Spleen (tissue), 7 donors: ENCODE measurements at regions not wholly inside any gene's neighbourhood (a gene's known extent, or its start where the extent isn't known, plus 50 kb on each side); places are given as distances from the start of the nearest gene placed in this dataset.

Experiments
- POLR2A ChIP-seq, 3 donors: fragments of 450-650 bp; IDR thresholded peaks; one replicate each; pipeline ENCODE4 v1.5.1; 2017; ENCODE audit warnings: antibody characterized with exemption in 3 of 3, mild to moderate bottlenecking in 1 of 3
- POLR2AphosphoS5 ChIP-seq, 3 donors: sonication (generic); formaldehyde crosslinking; IDR thresholded peaks; one replicate each; pipeline ENCODE4 v1.5.1; 2017; ENCODE audit warnings: antibody characterized with exemption in 3 of 3
- TF ChIP-seq, protein P1 (sequence below), 11 experiments: fragments of 200-600 bp in 7 of 11; fragments of 450-650 bp in 4 of 11; sonication (generic) in 4 of 11; IDR thresholded peaks in 8 of 11; conservative IDR thresholded peaks in 3 of 11; 1 replicate in 7 of 11; 2 replicates in 4 of 11; pipeline versions ENCODE4 v1.4.0 to v1.8.0; 2016 to 2021; ENCODE audit warnings: antibody characterized with exemption in 11 of 11, inconsistent platforms in 4 of 11, mild to moderate bottlenecking in 1 of 11
- donor health status: DM: no; HTN: no; CAD: no; lungs with moderate emphysema.
- donor health status: DM: no; HTN: no; CAD: no.
- donor health status: DM: no; HTN: no; CAD: no.

DNA sequence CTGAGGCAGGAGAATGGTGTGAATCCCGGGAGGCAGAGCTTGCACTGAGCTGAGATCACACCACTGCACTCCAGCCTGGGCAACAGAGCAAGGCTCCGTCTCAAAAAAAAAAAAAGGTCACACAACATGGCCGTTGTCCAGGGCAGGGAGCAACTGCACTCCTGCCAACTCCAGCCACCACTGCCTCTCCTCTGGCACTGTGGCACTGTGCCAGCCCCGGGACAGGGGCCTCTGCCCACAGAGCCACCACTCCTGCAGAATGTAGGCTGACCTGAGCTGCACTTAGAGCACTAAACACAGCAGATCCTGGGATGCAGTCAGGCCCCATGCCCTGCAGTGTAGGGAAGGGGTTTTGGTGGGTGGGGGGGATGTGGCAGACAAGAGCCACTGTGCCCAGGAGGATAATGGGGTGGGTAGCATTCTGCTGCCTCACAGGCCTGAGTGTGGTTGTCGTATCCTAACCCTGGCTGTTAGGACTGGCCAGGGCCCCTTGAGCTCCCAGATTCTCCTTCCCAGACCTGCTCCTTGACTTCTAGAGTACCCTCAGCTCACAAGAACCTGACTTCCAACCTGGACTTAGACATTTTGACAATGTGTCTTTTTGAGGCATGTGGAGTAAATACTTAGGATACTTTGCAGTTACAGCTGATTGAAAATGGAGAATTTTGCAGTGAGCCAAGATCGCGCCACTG, 69.4 kb upstream of the SH3RF3 start:
- TF ChIP-seq, protein P1, sequence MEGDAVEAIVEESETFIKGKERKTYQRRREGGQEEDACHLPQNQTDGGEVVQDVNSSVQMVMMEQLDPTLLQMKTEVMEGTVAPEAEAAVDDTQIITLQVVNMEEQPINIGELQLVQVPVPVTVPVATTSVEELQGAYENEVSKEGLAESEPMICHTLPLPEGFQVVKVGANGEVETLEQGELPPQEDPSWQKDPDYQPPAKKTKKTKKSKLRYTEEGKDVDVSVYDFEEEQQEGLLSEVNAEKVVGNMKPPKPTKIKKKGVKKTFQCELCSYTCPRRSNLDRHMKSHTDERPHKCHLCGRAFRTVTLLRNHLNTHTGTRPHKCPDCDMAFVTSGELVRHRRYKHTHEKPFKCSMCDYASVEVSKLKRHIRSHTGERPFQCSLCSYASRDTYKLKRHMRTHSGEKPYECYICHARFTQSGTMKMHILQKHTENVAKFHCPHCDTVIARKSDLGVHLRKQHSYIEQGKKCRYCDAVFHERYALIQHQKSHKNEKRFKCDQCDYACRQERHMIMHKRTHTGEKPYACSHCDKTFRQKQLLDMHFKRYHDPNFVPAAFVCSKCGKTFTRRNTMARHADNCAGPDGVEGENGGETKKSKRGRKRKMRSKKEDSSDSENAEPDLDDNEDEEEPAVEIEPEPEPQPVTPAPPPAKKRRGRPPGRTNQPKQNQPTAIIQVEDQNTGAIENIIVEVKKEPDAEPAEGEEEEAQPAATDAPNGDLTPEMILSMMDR (IDR thresholded peaks at IDR 0.05 in 8 of 11, conservative IDR thresholded peaks at IDR 0.05 in 3 of 11), result no peak
- TF ChIP-seq POLR2A (IDR thresholded peaks at IDR 0.05), result no peak
- no peak for TF ChIP-seq POLR2AphosphoS5 (IDR thresholded peaks at IDR 0.05)
